ENCODE measurements at regions not wholly inside any gene's neighbourhood (a gene's known extent, or its start where the extent isn't known, plus 50 kb on each side); places are given as distances from the start of the nearest gene placed in this dataset.

DNA sequence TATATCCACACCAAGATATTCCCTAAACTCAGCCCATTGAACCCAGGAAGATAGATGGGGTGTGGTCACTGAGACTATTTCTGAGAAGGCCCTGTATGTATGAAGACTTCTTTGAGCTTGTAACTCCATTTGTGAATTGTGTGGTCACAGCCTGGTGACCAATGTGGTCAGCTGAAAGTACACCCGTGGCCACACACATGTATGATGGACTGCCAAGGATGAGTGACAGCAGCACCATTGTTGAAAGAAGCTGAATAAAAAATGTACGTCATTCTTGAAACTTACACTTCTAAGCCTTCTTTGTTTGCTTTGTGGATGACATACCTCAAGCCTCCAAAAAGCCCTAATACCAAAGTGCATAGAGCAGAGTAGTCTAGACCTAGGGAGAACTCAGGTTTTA is 581.4 kb downstream of the RAB28 start:
- Histone ChIP-seq H4K20me1 (ENCODE audit: insufficient read depth) (no peaks in the 10 kb centered on the region), H3K27ac (no peak overlapping the region), H3K4me3 (IDR thresholded peaks at IDR 0.05; ENCODE audit: insufficient read depth, low read depth, low read length) (no peak overlapping the region), H3K4me2 (no peak overlapping the region), H3K4me1 (ENCODE audit: low read depth, poor library complexity, severe bottlenecking) (no peaks in the 10 kb centered on the region), H3K79me2 (ENCODE audit: insufficient read depth, low read depth) (no peaks in the 10 kb centered on the region), H3K36me3 (ENCODE audit: insufficient read depth) (no peaks in the 10 kb centered on the region), H3K9ac (no peak overlapping the region), H3K27me3 (ENCODE audit: insufficient read depth, low read depth) (no peaks in the 10 kb centered on the region), H2AFZ (ENCODE audit: low read depth) (no peak overlapping the region)
- no peak for TF ChIP-seq CTCF (conservative IDR thresholded peaks at IDR 0.05; ENCODE audit: low read depth, low read length)

DNA sequence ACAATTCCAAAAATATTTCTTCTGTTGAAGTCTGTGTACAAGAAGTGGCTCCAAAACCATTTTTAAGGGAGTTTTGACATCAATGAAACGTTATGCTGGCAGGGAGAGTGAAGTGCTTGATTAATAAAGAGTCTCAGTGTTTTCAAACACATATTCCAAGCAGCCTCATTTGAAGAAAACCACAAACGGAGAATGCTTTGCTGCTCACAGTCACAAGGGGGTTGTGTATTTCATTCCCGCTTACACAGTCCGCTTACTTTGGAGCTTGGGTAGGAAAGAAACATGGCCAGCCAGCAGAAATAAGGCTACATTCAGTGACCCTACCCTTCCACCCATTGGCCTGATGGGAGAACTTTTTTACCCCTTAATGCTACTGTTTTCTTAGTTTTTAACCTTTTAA is 586.2 kb downstream of the RAB28 start:
- no peak overlapping the region for H3K9ac ChIP-seq
- H4K20me1 ChIP-seq (ENCODE audit: insufficient read depth), result no peaks in the 10 kb centered on the region
- no peak overlapping the region for H3K4me2 ChIP-seq
- H3K4me3 ChIP-seq (IDR thresholded peaks at IDR 0.05; ENCODE audit: insufficient read depth, low read depth, low read length), result no peak overlapping the region
- H3K36me3 ChIP-seq (ENCODE audit: insufficient read depth), result no peaks in the 10 kb centered on the region
- no peaks in the 10 kb centered on the region for H3K79me2 ChIP-seq (ENCODE audit: insufficient read depth, low read depth)
- no peaks in the 10 kb centered on the region for H3K27me3 ChIP-seq (ENCODE audit: insufficient read depth, low read depth)
- no peak for TF ChIP-seq CTCF (conservative IDR thresholded peaks at IDR 0.05; ENCODE audit: low read depth, low read length)
- no peak overlapping the region for H2AFZ ChIP-seq (ENCODE audit: low read depth)
- H3K4me1 ChIP-seq (ENCODE audit: low read depth, poor library complexity, severe bottlenecking), result no peaks in the 10 kb centered on the region
- H3K27ac ChIP-seq, result no peak overlapping the region

GRCh38 chr4:12894062-12894461 is 590.1 kb downstream of the RAB28 start:
- Histone ChIP-seq H4K20me1 (ENCODE audit: insufficient read depth) (no peaks in the 10 kb centered on the region), H3K9ac (no peak overlapping the region), H3K4me2 (no peak overlapping the region), H3K4me1 (ENCODE audit: low read depth, poor library complexity, severe bottlenecking) (no peaks in the 10 kb centered on the region), H3K36me3 (ENCODE audit: insufficient read depth) (no peaks in the 10 kb centered on the region), H3K27me3 (ENCODE audit: insufficient read depth, low read depth) (no peaks in the 10 kb centered on the region), H3K4me3 (IDR thresholded peaks at IDR 0.05; ENCODE audit: insufficient read depth, low read depth, low read length) (no peak overlapping the region), H2AFZ (ENCODE audit: low read depth) (no peak overlapping the region), H3K79me2 (ENCODE audit: insufficient read depth, low read depth) (no peaks in the 10 kb centered on the region), H3K27ac (no peak overlapping the region)
- no peak for TF ChIP-seq CTCF (conservative IDR thresholded peaks at IDR 0.05; ENCODE audit: low read depth, low read length)

GRCh38 chr4:12889054-12889453 is 595.1 kb downstream of the RAB28 start:
- H3K27me3 ChIP-seq (ENCODE audit: insufficient read depth, low read depth), result no peaks in the 10 kb centered on the region
- no peak for TF ChIP-seq CTCF (conservative IDR thresholded peaks at IDR 0.05; ENCODE audit: low read depth, low read length)
- no peak overlapping the region for H3K9ac ChIP-seq

More at GRCh38 chr4:12889054-12889453, 595.1 kb downstream of the RAB28 start:
- H3K36me3 ChIP-seq (ENCODE audit: insufficient read depth), result no peaks in the 10 kb centered on the region
- no peak overlapping the region for H3K4me2 ChIP-seq
- no peaks in the 10 kb centered on the region for H3K79me2 ChIP-seq (ENCODE audit: insufficient read depth, low read depth)
- H4K20me1 ChIP-seq (ENCODE audit: insufficient read depth), result no peaks in the 10 kb centered on the region
- H3K4me1 ChIP-seq (ENCODE audit: low read depth, poor library complexity, severe bottlenecking), result no peaks in the 10 kb centered on the region
- H2AFZ ChIP-seq (ENCODE audit: low read depth), result no peak overlapping the region
- H3K4me3 ChIP-seq (IDR thresholded peaks at IDR 0.05; ENCODE audit: insufficient read depth, low read depth, low read length), result no peak overlapping the region
- H3K27ac ChIP-seq, result no peak overlapping the region

All from KMS-11 (cell line).